ENCODE measurements at regions not wholly inside any gene's neighbourhood (a gene's known extent, or its start where the extent isn't known, plus 50 kb on each side); places are given as distances from the start of the nearest gene placed in this dataset.

DNA sequence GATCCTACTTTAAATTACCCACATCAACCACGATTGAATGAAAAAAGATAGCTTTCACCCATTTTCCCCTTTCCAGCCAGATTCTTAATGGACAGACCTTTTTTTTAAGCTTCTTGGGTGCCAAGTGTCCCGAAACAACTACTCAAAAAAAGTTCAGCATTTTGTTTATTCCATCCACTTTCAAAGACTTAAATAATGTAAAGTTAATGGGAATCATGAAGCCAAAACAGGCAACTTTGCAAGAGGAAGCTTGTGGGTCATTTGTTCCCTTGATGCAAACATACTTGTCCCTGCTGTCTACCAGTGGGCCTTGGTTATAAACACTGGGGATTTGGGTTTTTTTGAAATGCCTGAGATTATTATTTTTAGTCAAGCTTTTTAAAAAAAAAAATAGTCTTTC, 414.0 kb upstream of the PSMD7 start:
- DNase-seq (no peak), ATAC-seq (no peak)
- Mint-ChIP-seq H3K27ac (no peak overlapping the region), H3K9me3 (ENCODE audit: insufficient read depth) (no peaks in the 10 kb centered on the region), H3K27me3 (ENCODE audit: low read depth) (peaks cover 4% of the 10 kb centered on the region), H3K4me3 (no peak overlapping the region), H3K4me1 (ENCODE audit: low read depth) (no peaks in the 10 kb centered on the region), H3K36me3 (ENCODE audit: low read depth) (no peaks in the 10 kb centered on the region)
- ChIA-PET POLR2A (interaction anchor here (0.6 kb wide), 1 partner anchor 13 kb away, joined by 3 read pairs; no protein-coding TSS in a partner anchor), CTCF (interaction anchor here (0.9 to 1.7 kb wide), 2 partner anchors 13 to 1050 kb away, joined by 3 to 6 read pairs; no protein-coding TSS in a partner anchor)

DNA sequence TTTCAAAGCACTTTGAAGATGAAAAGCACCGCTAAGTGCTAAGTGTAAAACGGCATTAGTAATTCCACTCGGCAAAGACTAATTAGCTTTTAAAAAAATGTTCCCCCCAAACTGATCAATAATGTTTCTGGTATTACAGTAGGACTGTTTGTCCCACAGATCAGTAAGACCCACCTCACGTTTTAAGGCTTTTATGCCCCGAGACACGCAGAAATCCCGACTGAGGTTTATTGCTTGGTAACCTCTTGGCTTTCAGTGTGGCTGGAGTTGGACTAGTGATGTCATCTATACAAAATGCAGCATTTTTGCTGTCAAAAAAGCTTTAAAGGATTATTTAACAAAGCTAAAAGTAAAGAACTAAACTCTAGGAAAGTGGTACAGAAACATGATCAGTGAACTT, 414.6 kb upstream of the PSMD7 start:
- ChIA-PET POLR2A (no interaction called here), CTCF (interaction anchor here (0.9 to 1.7 kb wide), 2 partner anchors 12 to 1050 kb away, joined by 3 to 6 read pairs; no protein-coding TSS in a partner anchor)
- Mint-ChIP-seq H3K4me1 (ENCODE audit: low read depth) (no peaks in the 10 kb centered on the region), H3K27me3 (ENCODE audit: low read depth) (peaks cover 4% of the 10 kb centered on the region), H3K9me3 (ENCODE audit: insufficient read depth) (no peaks in the 10 kb centered on the region), H3K4me3 (no peak overlapping the region), H3K27ac (no peak overlapping the region), H3K36me3 (ENCODE audit: low read depth) (no peaks in the 10 kb centered on the region)
- DNase-seq (no peak), ATAC-seq (no peak)

DNA sequence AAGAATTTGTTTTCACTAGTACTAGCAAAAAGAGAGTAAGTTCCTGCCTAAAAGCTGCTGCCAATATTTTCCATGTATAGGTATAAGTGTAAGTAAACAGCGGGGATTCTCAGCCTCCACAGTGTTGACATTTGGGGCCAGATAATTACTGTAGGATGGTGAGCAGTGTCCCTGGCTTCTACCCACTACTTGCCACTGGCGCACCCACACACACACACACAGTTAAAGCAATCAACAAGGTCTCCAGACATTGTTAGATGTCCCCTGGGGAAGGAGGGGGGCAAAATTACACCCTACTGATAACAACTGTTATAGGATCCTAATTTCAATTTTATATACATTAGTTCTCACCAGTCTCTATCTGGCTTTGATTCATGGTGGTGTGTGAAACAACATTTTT, 417.0 kb upstream of the PSMD7 start:
- no peaks in the 10 kb centered on the region for H3K4me1 Mint-ChIP-seq (ENCODE audit: low read depth)
- no peaks in the 10 kb centered on the region for H3K36me3 Mint-ChIP-seq (ENCODE audit: low read depth)
- no peak overlapping the region for H3K27ac Mint-ChIP-seq
- no peak overlapping the region for H3K4me3 Mint-ChIP-seq
- CTCF ChIA-PET = no interaction called here
- H3K27me3 Mint-ChIP-seq (ENCODE audit: low read depth) = no peaks in the 10 kb centered on the region
- no peak for DNase-seq
- ATAC-seq = no peak
- H3K9me3 Mint-ChIP-seq (ENCODE audit: insufficient read depth) = no peaks in the 10 kb centered on the region
- POLR2A ChIA-PET = no interaction called here

- DNase-seq = no peak
- H3K27me3 Mint-ChIP-seq (ENCODE audit: low read depth) = no peaks in the 10 kb centered on the region
- H3K9me3 Mint-ChIP-seq (ENCODE audit: insufficient read depth) = no peaks in the 10 kb centered on the region
- H3K4me3 Mint-ChIP-seq = no peak overlapping the region
- H3K4me1 Mint-ChIP-seq (ENCODE audit: low read depth) = no peaks in the 10 kb centered on the region
- no peak for ATAC-seq
- POLR2A ChIA-PET = no interaction called here
- H3K36me3 Mint-ChIP-seq (ENCODE audit: low read depth) = no peaks in the 10 kb centered on the region
- CTCF ChIA-PET = interaction anchor here (1.1 kb wide), 1 partner anchor 1753 kb away, joined by 4 read pairs; no protein-coding TSS in a partner anchor
- H3K27ac Mint-ChIP-seq = no peak overlapping the region
These were observed 418.0 kb upstream of the PSMD7 start for GRCh38 chr16:73878611-73879010.

DNA sequence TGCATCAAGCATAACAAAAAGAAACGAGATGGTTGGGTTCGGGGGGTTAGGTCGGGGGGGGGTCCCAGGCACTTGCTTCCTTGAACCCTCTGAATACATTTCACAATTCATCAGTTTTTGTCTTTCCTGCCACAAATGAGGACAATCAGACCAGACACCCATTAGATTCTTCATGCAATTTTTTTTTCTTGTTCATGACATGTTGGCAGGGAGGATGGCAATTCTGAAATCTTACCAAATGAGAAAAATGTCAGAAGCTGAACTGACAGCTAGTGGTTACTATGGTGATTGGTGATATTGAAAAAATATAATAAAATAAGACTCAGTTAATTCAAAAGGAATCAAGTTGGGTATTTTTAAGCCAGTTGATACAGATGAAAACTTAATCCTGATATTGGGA, 419.5 kb upstream of the PSMD7 start:
- Mint-ChIP-seq H3K27ac (no peak overlapping the region), H3K9me3 (ENCODE audit: insufficient read depth) (no peaks in the 10 kb centered on the region), H3K36me3 (ENCODE audit: low read depth) (no peaks in the 10 kb centered on the region), H3K4me3 (no peak overlapping the region), H3K4me1 (ENCODE audit: low read depth) (no peaks in the 10 kb centered on the region), H3K27me3 (ENCODE audit: low read depth) (no peaks in the 10 kb centered on the region)
- ChIA-PET POLR2A (interaction anchor here (0.7 kb wide), 1 partner anchor 797 kb away, joined by 3 read pairs; no protein-coding TSS in a partner anchor), CTCF (no interaction called here)
- no peak for DNase-seq
- ATAC-seq = no peak

- POLR2A ChIA-PET = no interaction called here
- H3K27ac Mint-ChIP-seq = no peak overlapping the region
- H3K36me3 Mint-ChIP-seq (ENCODE audit: low read depth) = no peaks in the 10 kb centered on the region
- ATAC-seq (no peak), DNase-seq (no peak)
- CTCF ChIA-PET = no interaction called here
- no peak overlapping the region for H3K4me3 Mint-ChIP-seq
- H3K9me3 Mint-ChIP-seq (ENCODE audit: insufficient read depth) = no peaks in the 10 kb centered on the region
- no peaks in the 10 kb centered on the region for H3K27me3 Mint-ChIP-seq (ENCODE audit: low read depth)
- H3K4me1 Mint-ChIP-seq (ENCODE audit: low read depth) = no peaks in the 10 kb centered on the region
These were observed 420.5 kb upstream of the PSMD7 start for GRCh38 chr16:73875996-73876690.

DNA sequence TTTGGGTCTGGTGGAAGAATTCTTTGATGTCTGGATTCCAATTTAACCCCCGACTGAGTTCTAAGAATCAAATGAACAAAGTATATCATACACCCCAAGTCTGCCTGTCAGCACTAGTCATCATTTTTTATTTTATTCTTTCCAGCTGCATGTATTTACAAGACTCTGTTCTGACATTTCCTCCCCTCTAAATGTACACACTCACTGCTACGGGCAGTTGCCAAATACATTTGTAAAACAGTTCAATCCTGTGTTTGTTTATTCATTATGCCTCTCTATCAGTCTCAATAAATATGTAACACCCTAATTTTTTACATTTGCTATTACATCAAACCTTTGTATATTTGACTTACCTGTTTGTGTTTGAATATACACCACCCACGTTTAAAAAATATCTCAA, 422.3 kb upstream of the PSMD7 start:
- no peak for DNase-seq
- Mint-ChIP-seq H3K36me3 (ENCODE audit: low read depth) (no peaks in the 10 kb centered on the region), H3K4me3 (no peak overlapping the region), H3K9me3 (ENCODE audit: insufficient read depth) (no peaks in the 10 kb centered on the region), H3K27ac (no peak overlapping the region), H3K27me3 (ENCODE audit: low read depth) (no peaks in the 10 kb centered on the region), H3K4me1 (ENCODE audit: low read depth) (no peaks in the 10 kb centered on the region)
- ATAC-seq = no peak
- ChIA-PET CTCF (no interaction called here), POLR2A (no interaction called here)

- ATAC-seq (no peak), DNase-seq (no peak)
- Mint-ChIP-seq H3K4me1 (ENCODE audit: low read depth) (no peaks in the 10 kb centered on the region), H3K4me3 (no peak overlapping the region), H3K36me3 (ENCODE audit: low read depth) (no peaks in the 10 kb centered on the region), H3K9me3 (ENCODE audit: insufficient read depth) (no peaks in the 10 kb centered on the region), H3K27me3 (ENCODE audit: low read depth) (no peaks in the 10 kb centered on the region), H3K27ac (no peak overlapping the region)
- POLR2A ChIA-PET = no interaction called here
- CTCF ChIA-PET = no interaction called here
These were observed 423.0 kb upstream of the PSMD7 start for GRCh38 chr16:73873643-73874042.

DNA sequence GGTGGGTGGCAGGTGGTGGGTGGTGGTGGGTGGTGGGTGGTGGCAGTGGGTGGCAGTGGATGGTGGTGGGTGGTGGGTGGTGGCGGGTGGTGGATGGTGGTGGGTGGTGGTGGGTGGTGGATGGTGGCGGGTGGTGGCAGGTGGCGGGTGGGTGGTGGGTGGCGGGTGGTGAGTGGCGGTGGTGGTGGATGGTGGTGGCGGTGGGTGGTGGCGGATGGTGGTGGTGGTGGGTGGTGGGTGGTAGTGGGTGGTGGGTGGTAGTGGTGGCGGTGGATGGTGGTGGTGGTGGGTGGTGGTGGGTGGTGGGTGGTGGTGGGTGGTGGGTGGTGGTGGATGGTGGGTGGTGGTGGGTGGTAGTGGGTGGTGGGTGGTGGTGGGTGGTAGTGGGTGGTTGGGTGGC, 423.8 kb upstream of the PSMD7 start:
- DNase-seq = no peak
- ChIA-PET POLR2A (no interaction called here), CTCF (no interaction called here)
- Mint-ChIP-seq H3K4me1 (ENCODE audit: low read depth) (no peaks in the 10 kb centered on the region), H3K9me3 (ENCODE audit: insufficient read depth) (no peaks in the 10 kb centered on the region), H3K36me3 (ENCODE audit: low read depth) (no peaks in the 10 kb centered on the region), H3K27ac (no peak overlapping the region), H3K4me3 (no peak overlapping the region), H3K27me3 (ENCODE audit: low read depth) (no peaks in the 10 kb centered on the region)
- ATAC-seq = no peak

- Mint-ChIP-seq H3K4me3 (no peak overlapping the region), H3K9me3 (ENCODE audit: insufficient read depth) (no peaks in the 10 kb centered on the region), H3K4me1 (ENCODE audit: low read depth) (no peaks in the 10 kb centered on the region), H3K27ac (no peak overlapping the region), H3K27me3 (ENCODE audit: low read depth) (no peaks in the 10 kb centered on the region), H3K36me3 (ENCODE audit: low read depth) (no peaks in the 10 kb centered on the region)
- DNase-seq = no peak
- no peak for ATAC-seq
- CTCF ChIA-PET = no interaction called here
- POLR2A ChIA-PET = no interaction called here
These were observed 425.4 kb upstream of the PSMD7 start for GRCh38 chr16:73871088-73871733.

- Mint-ChIP-seq H3K36me3 (ENCODE audit: low read depth) (no peaks in the 10 kb centered on the region), H3K27me3 (ENCODE audit: low read depth) (no peaks in the 10 kb centered on the region), H3K4me1 (ENCODE audit: low read depth) (no peaks in the 10 kb centered on the region), H3K4me3 (no peak overlapping the region), H3K27ac (no peak overlapping the region), H3K9me3 (ENCODE audit: insufficient read depth) (no peaks in the 10 kb centered on the region)
- no peak for ATAC-seq
- CTCF ChIA-PET = no interaction called here
- POLR2A ChIA-PET = interaction anchor here (0.6 kb wide), 1 partner anchor 14 kb away, joined by 3 read pairs; no protein-coding TSS in a partner anchor
- no peak for DNase-seq
These were observed 427.5 kb upstream of the PSMD7 start for GRCh38 chr16:73869126-73869525.

- Mint-ChIP-seq H3K27me3 (ENCODE audit: low read depth) (no peaks in the 10 kb centered on the region), H3K27ac (no peak overlapping the region), H3K9me3 (ENCODE audit: insufficient read depth) (no peaks in the 10 kb centered on the region), H3K36me3 (ENCODE audit: low read depth) (no peaks in the 10 kb centered on the region), H3K4me1 (ENCODE audit: low read depth) (no peaks in the 10 kb centered on the region), H3K4me3 (no peak overlapping the region)
- CTCF ChIA-PET = no interaction called here
- DNase-seq (no peak), ATAC-seq (no peak)
- POLR2A ChIA-PET = no interaction called here
These were observed 431.7 kb upstream of the PSMD7 start for GRCh38 chr16:73864868-73865267.
